PC-3 (cell line): ENCODE measurements at regions not wholly inside any gene's neighbourhood (a gene's known extent, or its start where the extent isn't known, plus 50 kb on each side); places are given as distances from the start of the nearest gene placed in this dataset.
"Not testable (repeated sequence)": the region's sequence is repeated elsewhere in the genome, so short reads cannot be mapped to it uniquely, and the experiment has no call there.

Source experiments
- ATAC-seq: fragments of 200-7000 bp; cut with Tn5 transposase; 2 replicates; pipeline ENCODE4 v1.9.1; 2020; ENCODE audit warnings: mild to moderate bottlenecking, moderate library complexity
- BruUV-seq: library from RNA; stranded (reverse); fragments of 400-500 nt; replicated peaks from 2 replicates; lab custom pipeline; 2021; lab: Mats Ljungman, UMichigan
- CTCF ChIA-PET: fragments of 300-600 bp; sonication (Branson Sonifier 250); formaldehyde crosslinking; loops from one replicate; lab custom pipeline; 2022; ENCODE audit warnings: antibody characterized with exemption; lab: Charles Lee
- POLR2A ChIA-PET: fragments of 300-600 bp; sonication (Branson Sonifier 250); formaldehyde crosslinking; loops from one replicate; lab custom pipeline; 2022; ENCODE audit warnings: antibody characterized with exemption; ENCODE audit not compliant: unreplicated experiment; lab: Charles Lee
- DNase-seq: peaks from one replicate; pipeline ENCODE4 v3.0.0-alpha.2; 2015
- H2AFZ ChIP-seq: fragments of 300-600 bp; sonication (generic); 2 replicates; pipeline ENCODE4 v1.6.0; 2016; ENCODE audit warnings: antibody characterized with exemption, low read length
- H3F3A ChIP-seq: fragments of 300-600 bp; sonication (generic); one replicate; pipeline ENCODE4 v1.6.0; 2017; ENCODE audit warnings: antibody characterized with exemption, low read length, control low read depth, mild to moderate bottlenecking; ENCODE audit not compliant: unreplicated experiment
- H3K27ac ChIP-seq: fragments of 300-600 bp; sonication (generic); 2 replicates; pipeline ENCODE4 v1.5.1; 2016; ENCODE audit warnings: mild to moderate bottlenecking, low read length
- H3K27me3 ChIP-seq: fragments of 300-600 bp; sonication (generic); 2 replicates; pipeline ENCODE4 v1.6.1; 2016; ENCODE audit warnings: low read length, mixed read lengths
- H3K36me3 ChIP-seq: fragments of 300-600 bp; sonication (generic); 2 replicates; pipeline ENCODE4 v1.6.1; 2016; ENCODE audit warnings: low read depth, mixed run types, low read length, mixed read lengths
- H3K4me1 ChIP-seq: fragments of 300-600 bp; sonication (generic); 2 replicates; pipeline ENCODE4 v1.5.1; 2016; ENCODE audit warnings: low read length; ENCODE audit not compliant: insufficient read depth
- H3K4me2 ChIP-seq: fragments of 300-600 bp; sonication (generic); 2 replicates; pipeline ENCODE4 v1.6.0; 2016; ENCODE audit warnings: low read length
- H3K4me3 ChIP-seq: fragments of 300-600 bp; sonication (generic); 2 replicates; pipeline ENCODE4 v1.5.1; 2016; ENCODE audit warnings: mild to moderate bottlenecking, low read length, mixed read lengths
- H3K79me2 ChIP-seq: fragments of 300-600 bp; sonication (generic); 2 replicates; pipeline ENCODE4 v1.6.1; 2017; ENCODE audit warnings: low read length, mixed read lengths
- H3K9ac ChIP-seq: fragments of 300-600 bp; sonication (generic); 2 replicates; pipeline ENCODE4 v1.6.0; 2016; ENCODE audit warnings: mild to moderate bottlenecking, low read length
- H3K9me2 ChIP-seq: fragments of 300-600 bp; sonication (generic); replicated peaks from 2 replicates; pipeline ENCODE4 v1.6.1; 2016; ENCODE audit warnings: mixed run types, low read length, mixed read lengths
- H3K9me3 ChIP-seq: fragments of 300-600 bp; sonication (generic); 2 replicates; pipeline ENCODE4 v1.6.1; 2016; ENCODE audit warnings: low read length, mixed read lengths
- H4K20me1 ChIP-seq: fragments of 300-600 bp; sonication (generic); 2 replicates; pipeline ENCODE4 v1.6.1; 2016; ENCODE audit warnings: low read length, mixed read lengths
- CTCF ChIP-seq: fragments of 300-600 bp; sonication (generic); conservative IDR thresholded peaks from 2 replicates; pipeline ENCODE4 v1.5.1; 2017; ENCODE audit warnings: antibody characterized with exemption, low read depth, mild to moderate bottlenecking, low read length
- EZH2 ChIP-seq: fragments of 300-600 bp; sonication (generic); IDR thresholded peaks from one replicate; pipeline ENCODE4 v1.6.1; 2017; ENCODE audit warnings: antibody characterized with exemption, mild to moderate bottlenecking, low read length; ENCODE audit not compliant: unreplicated experiment
- EZH2phosphoT487 ChIP-seq: fragments of 300-600 bp; sonication (generic); IDR thresholded peaks from 2 replicates; pipeline ENCODE4 v1.6.1; 2018; ENCODE audit warnings: mild to moderate bottlenecking, antibody characterized with exemption, low read length, borderline replicate concordance
- intact Hi-C: fragments of 100-400 bp; cut with micrococcal nuclease; formaldehyde crosslinking; loops from 2 replicates; pipeline ENCODE4 v1.9.0; 2023

- Histone ChIP-seq H3K9me2 (no peaks in the 10 kb centered on the region), H3K36me3 (no peaks in the 10 kb centered on the region), H3K79me2 (no peaks in the 10 kb centered on the region), H3K9me3 (no peaks in the 10 kb centered on the region), H3K9ac (no peak overlapping the region), H2AFZ (no peak overlapping the region), H3K4me1 (no peaks in the 10 kb centered on the region), H4K20me1 (no peaks in the 10 kb centered on the region), H3K4me2 (no peak overlapping the region), H3F3A (no peaks in the 10 kb centered on the region), H3K27me3 (no peaks in the 10 kb centered on the region), H3K27ac (no peak overlapping the region), H3K4me3 (no peak overlapping the region)
- BruUV-seq, result no TSS peak
- intact Hi-C loops, result no loop called here
- TF ChIP-seq EZH2phosphoT487 (no peak), CTCF (no peak), EZH2 (no peak)
- CTCF ChIA-PET, result no interaction called here
- DNase-seq (no peak), ATAC-seq (no peak)
- POLR2A ChIA-PET, result no interaction called here
Observed at GRCh38 chr6:78797270-78797669, 70.1 kb upstream of the IRAK1BP1 start.

DNA sequence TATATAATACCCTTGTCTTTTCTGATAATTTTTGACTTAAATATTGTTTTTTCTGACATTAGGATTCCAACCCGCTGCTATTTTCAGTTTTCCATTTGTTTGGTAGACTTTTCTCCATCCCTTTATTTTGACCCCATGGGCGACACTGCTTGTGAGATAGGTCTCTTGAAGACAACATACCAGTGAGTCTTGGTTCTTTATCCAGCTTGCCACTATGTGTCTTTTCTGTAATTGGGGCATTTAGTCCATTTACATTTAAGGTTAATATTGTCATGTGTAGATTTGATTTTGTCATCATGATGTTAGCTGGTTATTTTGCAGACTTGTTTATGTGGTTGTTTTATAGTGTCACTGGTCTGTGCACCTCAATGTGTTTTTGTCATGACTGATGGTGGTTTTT, 67.7 kb upstream of the IRAK1BP1 start:
- Histone ChIP-seq H3K79me2 (no peaks in the 10 kb centered on the region), H3K27me3 (no peaks in the 10 kb centered on the region), H3K9ac (no peak overlapping the region), H2AFZ (no peak overlapping the region), H4K20me1 (no peaks in the 10 kb centered on the region), H3F3A (no peaks in the 10 kb centered on the region), H3K36me3 (no peaks in the 10 kb centered on the region), H3K27ac (no peak overlapping the region), H3K4me3 (no peak overlapping the region), H3K9me3 (no peaks in the 10 kb centered on the region), H3K4me1 (no peaks in the 10 kb centered on the region), H3K4me2 (no peak overlapping the region), H3K9me2 (no peaks in the 10 kb centered on the region)
- TF ChIP-seq EZH2, result no peak
- TF ChIP-seq CTCF, result no peak
- no peak for TF ChIP-seq EZH2phosphoT487
- ChIA-PET CTCF (no interaction called here), POLR2A (no interaction called here)
- no TSS peak for BruUV-seq
- ATAC-seq (no peak), DNase-seq (no peak)
- intact Hi-C loops, result no loop called here

GRCh38 chr6:78806792-78807191, 60.6 kb upstream of the IRAK1BP1 start:
- H3K36me3 ChIP-seq, H3K27ac ChIP-seq, H3K4me2 ChIP-seq, H3K9me3 ChIP-seq, H3K27me3 ChIP-seq, BruUV-seq, POLR2A ChIA-PET, intact Hi-C loops, H3K79me2 ChIP-seq, DNase-seq, H2AFZ ChIP-seq, H3F3A ChIP-seq, H3K4me1 ChIP-seq, H3K4me3 ChIP-seq, H3K9me2 ChIP-seq, H4K20me1 ChIP-seq, H3K9ac ChIP-seq, ATAC-seq, CTCF ChIA-PET: not testable (repeated sequence)

DNA sequence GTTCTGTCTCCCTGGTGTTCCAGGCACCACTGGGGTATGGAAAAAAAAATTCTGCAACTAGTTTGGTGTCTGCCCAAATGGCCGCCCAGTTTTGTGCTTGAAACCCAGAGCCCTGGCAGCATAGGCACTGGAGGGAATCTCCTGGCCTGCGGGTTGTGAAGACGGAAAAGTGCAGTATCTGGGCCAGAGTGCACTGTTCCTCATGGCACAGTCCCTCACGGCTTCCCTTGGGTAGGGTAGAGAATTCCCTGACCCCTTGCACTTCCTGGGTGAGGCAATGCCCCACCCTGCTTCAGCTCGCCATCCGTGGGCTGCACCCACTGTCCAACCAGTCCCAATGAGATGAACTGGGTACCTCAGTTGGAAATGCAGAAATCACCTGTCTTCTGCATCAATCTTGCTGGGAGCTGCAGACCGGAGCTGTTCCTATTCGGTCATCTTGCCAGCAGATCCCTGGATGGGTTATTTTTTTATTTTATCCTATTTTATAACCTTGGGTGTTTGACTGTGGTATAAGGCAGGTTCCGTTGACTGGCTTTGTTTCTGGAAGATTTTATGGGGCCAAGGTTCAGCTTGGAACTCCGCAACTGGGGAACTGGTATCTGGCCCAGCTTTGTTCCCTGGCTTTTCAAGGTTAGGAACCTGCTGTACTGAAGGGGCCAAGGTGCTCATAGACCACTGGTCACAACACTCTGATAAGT, 59.5 kb upstream of the IRAK1BP1 start:
- H3K4me3 ChIP-seq, H3K9me2 ChIP-seq, ATAC-seq, intact Hi-C loops, H3K9me3 ChIP-seq, H2AFZ ChIP-seq, H3K36me3 ChIP-seq, H4K20me1 ChIP-seq, H3K9ac ChIP-seq, CTCF ChIA-PET, H3K27ac ChIP-seq, POLR2A ChIA-PET, H3K27me3 ChIP-seq, H3K79me2 ChIP-seq, BruUV-seq, DNase-seq, H3K4me1 ChIP-seq, H3F3A ChIP-seq, H3K4me2 ChIP-seq: not testable (repeated sequence)
